ENCODE measurements at regions not wholly inside any gene's neighbourhood (a gene's known extent, or its start where the extent isn't known, plus 50 kb on each side); places are given as distances from the start of the nearest gene placed in this dataset.

DNA sequence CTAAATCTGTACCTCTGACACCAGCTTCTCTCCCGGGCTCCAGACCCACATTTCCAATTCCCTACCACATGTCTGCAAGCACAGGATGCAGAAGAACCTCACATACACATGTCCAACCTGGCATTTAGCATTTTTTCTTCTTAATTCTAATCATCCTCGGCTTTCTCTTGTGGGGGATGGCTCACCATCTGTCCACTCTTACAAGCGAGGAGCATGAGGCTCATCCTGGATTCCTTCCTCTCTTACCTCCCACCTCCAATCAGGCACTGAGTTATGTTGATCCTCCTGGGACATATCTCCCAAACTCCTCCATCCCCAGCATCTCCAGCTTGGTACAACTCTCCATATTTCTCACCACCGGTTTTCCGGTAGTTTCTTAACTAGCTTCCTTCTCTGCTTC lies 149.8 kb upstream of the LARGE1 start:
- POLR2A ChIA-PET: no interaction called here
- no peaks in the 10 kb centered on the region for H3K9me3 ChIP-seq
- CTCF ChIA-PET: no interaction called here
- no peak overlapping the region for H3K27ac ChIP-seq
- no peak for DNase-seq (ENCODE audit: low read depth in 1 of 2, low spot score in 1 of 2)
- H3K4me3 ChIP-seq: no peak overlapping the region
- H3K4me2 ChIP-seq: no peak overlapping the region
- FAIRE-seq: no peak
- no peaks in the 10 kb centered on the region for H3K4me1 ChIP-seq
- WGBS (ENCODE audit: missing lambda C conversion rate): 2% methylated on average over 5 of the region's 5 CpGs
- no peak for TF ChIP-seq EHF (CRISPR knock-in tag; IDR thresholded peaks at IDR 0.05)
- no peak for TF ChIP-seq EP300 (IDR thresholded peaks at IDR 0.05)
- TF ChIP-seq TP53 (CRISPR knock-in tag; IDR thresholded peaks at IDR 0.05): no peak
- no peak for TF ChIP-seq RFX5 (IDR thresholded peaks at IDR 0.05)
- TF ChIP-seq POLR2A (IDR thresholded peaks at IDR 0.05; ENCODE audit: low read length): no peak
- TF ChIP-seq CBX8 (IDR thresholded peaks at IDR 0.05): no peak
- TF ChIP-seq, protein P1, sequence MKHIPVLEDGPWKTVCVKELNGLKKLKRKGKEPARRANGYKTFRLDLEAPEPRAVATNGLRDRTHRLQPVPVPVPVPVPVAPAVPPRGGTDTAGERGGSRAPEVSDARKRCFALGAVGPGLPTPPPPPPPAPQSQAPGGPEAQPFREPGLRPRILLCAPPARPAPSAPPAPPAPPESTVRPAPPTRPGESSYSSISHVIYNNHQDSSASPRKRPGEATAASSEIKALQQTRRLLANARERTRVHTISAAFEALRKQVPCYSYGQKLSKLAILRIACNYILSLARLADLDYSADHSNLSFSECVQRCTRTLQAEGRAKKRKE (CRISPR knock-in tag; IDR thresholded peaks at IDR 0.05; ENCODE audit: low read depth): no peak
- no peak for TF ChIP-seq CEBPB (IDR thresholded peaks at IDR 0.05)
- TF ChIP-seq MAFK (IDR thresholded peaks at IDR 0.05; ENCODE audit: partially characterized antibody): no peak
- no peak for TF ChIP-seq RCOR1 (IDR thresholded peaks at IDR 0.05; ENCODE audit: low read depth, low read length)
- TF ChIP-seq, protein P2, sequence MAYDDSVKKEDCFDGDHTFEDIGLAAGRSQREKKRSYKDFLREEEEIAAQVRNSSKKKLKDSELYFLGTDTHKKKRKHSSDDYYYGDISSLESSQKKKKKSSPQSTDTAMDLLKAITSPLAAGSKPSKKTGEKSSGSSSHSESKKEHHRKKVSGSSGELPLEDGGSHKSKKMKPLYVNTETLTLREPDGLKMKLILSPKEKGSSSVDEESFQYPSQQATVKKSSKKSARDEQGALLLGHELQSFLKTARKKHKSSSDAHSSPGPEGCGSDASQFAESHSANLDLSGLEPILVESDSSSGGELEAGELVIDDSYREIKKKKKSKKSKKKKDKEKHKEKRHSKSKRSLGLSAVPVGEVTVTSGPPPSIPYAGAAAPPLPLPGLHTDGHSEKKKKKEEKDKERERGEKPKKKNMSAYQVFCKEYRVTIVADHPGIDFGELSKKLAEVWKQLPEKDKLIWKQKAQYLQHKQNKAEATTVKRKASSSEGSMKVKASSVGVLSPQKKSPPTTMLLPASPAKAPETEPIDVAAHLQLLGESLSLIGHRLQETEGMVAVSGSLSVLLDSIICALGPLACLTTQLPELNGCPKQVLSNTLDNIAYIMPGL (CRISPR knock-in tag; IDR thresholded peaks at IDR 0.05; ENCODE audit: borderline replicate concordance): no peak
- TF ChIP-seq, protein P3, sequence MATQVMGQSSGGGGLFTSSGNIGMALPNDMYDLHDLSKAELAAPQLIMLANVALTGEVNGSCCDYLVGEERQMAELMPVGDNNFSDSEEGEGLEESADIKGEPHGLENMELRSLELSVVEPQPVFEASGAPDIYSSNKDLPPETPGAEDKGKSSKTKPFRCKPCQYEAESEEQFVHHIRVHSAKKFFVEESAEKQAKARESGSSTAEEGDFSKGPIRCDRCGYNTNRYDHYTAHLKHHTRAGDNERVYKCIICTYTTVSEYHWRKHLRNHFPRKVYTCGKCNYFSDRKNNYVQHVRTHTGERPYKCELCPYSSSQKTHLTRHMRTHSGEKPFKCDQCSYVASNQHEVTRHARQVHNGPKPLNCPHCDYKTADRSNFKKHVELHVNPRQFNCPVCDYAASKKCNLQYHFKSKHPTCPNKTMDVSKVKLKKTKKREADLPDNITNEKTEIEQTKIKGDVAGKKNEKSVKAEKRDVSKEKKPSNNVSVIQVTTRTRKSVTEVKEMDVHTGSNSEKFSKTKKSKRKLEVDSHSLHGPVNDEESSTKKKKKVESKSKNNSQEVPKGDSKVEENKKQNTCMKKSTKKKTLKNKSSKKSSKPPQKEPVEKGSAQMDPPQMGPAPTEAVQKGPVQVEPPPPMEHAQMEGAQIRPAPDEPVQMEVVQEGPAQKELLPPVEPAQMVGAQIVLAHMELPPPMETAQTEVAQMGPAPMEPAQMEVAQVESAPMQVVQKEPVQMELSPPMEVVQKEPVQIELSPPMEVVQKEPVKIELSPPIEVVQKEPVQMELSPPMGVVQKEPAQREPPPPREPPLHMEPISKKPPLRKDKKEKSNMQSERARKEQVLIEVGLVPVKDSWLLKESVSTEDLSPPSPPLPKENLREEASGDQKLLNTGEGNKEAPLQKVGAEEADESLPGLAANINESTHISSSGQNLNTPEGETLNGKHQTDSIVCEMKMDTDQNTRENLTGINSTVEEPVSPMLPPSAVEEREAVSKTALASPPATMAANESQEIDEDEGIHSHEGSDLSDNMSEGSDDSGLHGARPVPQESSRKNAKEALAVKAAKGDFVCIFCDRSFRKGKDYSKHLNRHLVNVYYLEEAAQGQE (IDR thresholded peaks at IDR 0.05): no peak
- no peak for ATAC-seq

DNA sequence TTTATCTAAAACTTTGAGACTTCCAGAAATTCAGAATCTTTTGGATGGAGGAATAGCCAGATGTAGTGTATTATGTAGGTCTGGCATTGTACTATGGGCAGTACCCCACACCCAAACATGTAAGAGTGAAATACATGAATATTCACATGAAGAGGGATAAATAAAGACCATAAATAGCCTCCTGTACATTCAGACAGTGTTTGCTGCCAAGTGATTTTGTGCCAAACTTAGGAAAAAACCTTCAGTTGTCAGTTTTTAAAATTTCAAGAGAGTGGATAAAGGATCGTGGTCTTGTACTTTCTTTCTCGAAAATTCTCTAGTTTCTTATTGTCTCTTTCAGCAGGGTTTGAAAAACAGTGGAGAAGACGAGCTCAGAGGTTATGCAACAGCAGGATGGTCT lies 150.3 kb upstream of the LARGE1 start:
- Histone ChIP-seq H3K4me2 (no peak overlapping the region), H3K4me1 (no peaks in the 10 kb centered on the region), H3K27ac (no peak overlapping the region), H3K4me3 (no peak overlapping the region), H3K9me3 (no peaks in the 10 kb centered on the region)
- no peak for DNase-seq (ENCODE audit: low read depth in 1 of 2, low spot score in 1 of 2)
- 2% methylated on average over 3 of the region's 3 CpGs for WGBS (ENCODE audit: missing lambda C conversion rate)
- ATAC-seq: no peak
- ChIA-PET POLR2A (no interaction called here), CTCF (no interaction called here)
- FAIRE-seq: no peak
- TF ChIP-seq, protein P4, sequence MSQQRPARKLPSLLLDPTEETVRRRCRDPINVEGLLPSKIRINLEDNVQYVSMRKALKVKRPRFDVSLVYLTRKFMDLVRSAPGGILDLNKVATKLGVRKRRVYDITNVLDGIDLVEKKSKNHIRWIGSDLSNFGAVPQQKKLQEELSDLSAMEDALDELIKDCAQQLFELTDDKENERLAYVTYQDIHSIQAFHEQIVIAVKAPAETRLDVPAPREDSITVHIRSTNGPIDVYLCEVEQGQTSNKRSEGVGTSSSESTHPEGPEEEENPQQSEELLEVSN (IDR thresholded peaks at IDR 0.05; ENCODE audit: borderline replicate concordance, low read depth): no peak
- TF ChIP-seq CBX8 (IDR thresholded peaks at IDR 0.05): no peak
- no peak for TF ChIP-seq EHMT2 (IDR thresholded peaks at IDR 0.05; ENCODE audit: low read depth)

DNA sequence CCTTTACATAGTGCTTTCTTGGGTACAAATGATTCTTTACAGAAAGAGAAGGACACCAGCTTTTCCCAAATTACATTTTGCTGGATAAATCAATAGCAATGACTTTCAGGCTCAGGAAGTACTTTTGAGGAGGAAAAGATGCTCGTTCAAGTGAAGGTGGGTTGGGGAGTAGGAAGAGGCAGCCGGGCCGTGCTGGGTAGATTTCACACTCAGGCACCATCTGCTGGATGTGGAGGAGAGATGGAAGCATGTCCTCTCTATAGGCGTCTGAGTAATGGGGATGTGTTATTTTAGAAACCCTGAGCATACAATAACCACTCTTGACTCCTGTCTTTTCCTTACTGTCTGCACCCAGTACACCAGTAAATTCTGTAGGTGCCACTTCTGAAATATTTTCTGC lies 152.3 kb upstream of the LARGE1 start:
- ChIA-PET POLR2A (no interaction called here), CTCF (no interaction called here)
- H3K4me1 ChIP-seq: no peaks in the 10 kb centered on the region
- no peak for FAIRE-seq
- no peak overlapping the region for H3K27ac ChIP-seq
- no peak for DNase-seq (ENCODE audit: low read depth in 1 of 2, low spot score in 1 of 2)
- ATAC-seq: no peak
- no peak overlapping the region for H3K4me3 ChIP-seq
- no peaks in the 10 kb centered on the region for H3K9me3 ChIP-seq
- 3% methylated on average over 4 of the region's 4 CpGs for WGBS (ENCODE audit: missing lambda C conversion rate)
- TF ChIP-seq POLR2AphosphoS2 (conservative IDR thresholded peaks at IDR 0.05; ENCODE audit: low read length): no peak
- no peak for TF ChIP-seq CBX2 (IDR thresholded peaks at IDR 0.05; ENCODE audit: borderline replicate concordance, low read depth)
- TF ChIP-seq HEYL (CRISPR knock-in tag; IDR thresholded peaks at IDR 0.05): no peak
- no peak for TF ChIP-seq HOXB13 (CRISPR knock-in tag; IDR thresholded peaks at IDR 0.05; ENCODE audit: low read depth)
- TF ChIP-seq MAZ (IDR thresholded peaks at IDR 0.05; ENCODE audit: borderline replicate concordance, low read depth, low read length): no peak
- TF ChIP-seq POLR2A (IDR thresholded peaks at IDR 0.05; ENCODE audit: low read length): no peak
- TF ChIP-seq CBX8 (IDR thresholded peaks at IDR 0.05): no peak
- TF ChIP-seq RAD21 (conservative IDR thresholded peaks at IDR 0.05 in 1 of 2, IDR thresholded peaks at IDR 0.05 in 1 of 2): no peak
- no peak for TF ChIP-seq HDAC2 (IDR thresholded peaks at IDR 0.05)
- H3K4me2 ChIP-seq: no peak overlapping the region
